MCF 10A (cell line): ENCODE measurements at regions not wholly inside any gene's neighbourhood (a gene's known extent, or its start where the extent isn't known, plus 50 kb on each side); places are given as distances from the start of the nearest gene placed in this dataset.

Experiments used
- BruUV-seq: library from RNA; stranded (reverse); fragments of 400-500 nt; replicated peaks from 2 replicates; lab custom pipeline; 2021; lab: Mats Ljungman, UMichigan
- CTCF ChIA-PET: fragments of 300-600 bp; sonication (Branson Sonifier 250); formaldehyde crosslinking; extraction: SDS; loops from one replicate; lab custom pipeline; 2021; ENCODE audit warnings: antibody characterized with exemption, inconsistent platforms; lab: Yijun Ruan, JAX
- POLR2A ChIA-PET: fragments of 300-600, 350-650 bp; sonication (Branson Sonifier 250); formaldehyde crosslinking; extraction: SDS; loops from one replicate; lab custom pipeline; 2020; ENCODE audit warnings: antibody characterized with exemption, inconsistent platforms; lab: Yijun Ruan, JAX
- DNase-seq: peaks from one replicate; pipeline ENCODE4 v3.0.0-alpha.2; 2018; ENCODE audit not compliant: unreplicated experiment
- H3K27ac Mint-ChIP-seq: one replicate; pipeline ENCODE4 v1.8.0; 2022; ENCODE audit warnings: mild to moderate bottlenecking, low read depth, mixed read lengths; ENCODE audit not compliant: unreplicated experiment
- H3K27me3 Mint-ChIP-seq: one replicate; pipeline ENCODE4 v1.8.0; 2022; ENCODE audit warnings: mixed read lengths; ENCODE audit not compliant: insufficient read depth, unreplicated experiment
- H3K36me3 Mint-ChIP-seq: one replicate; pipeline ENCODE4 v1.8.0; 2022; ENCODE audit warnings: mild to moderate bottlenecking, moderate library complexity, mixed read lengths; ENCODE audit not compliant: insufficient read depth, unreplicated experiment
- H3K4me1 Mint-ChIP-seq: one replicate; pipeline ENCODE4 v1.8.0; 2022; ENCODE audit warnings: mixed read lengths; ENCODE audit not compliant: insufficient read depth, unreplicated experiment
- H3K4me3 Mint-ChIP-seq: one replicate; pipeline ENCODE4 v1.8.0; 2022; ENCODE audit warnings: mild to moderate bottlenecking, moderate library complexity, mixed read lengths; ENCODE audit not compliant: unreplicated experiment
- H3K9me3 Mint-ChIP-seq: one replicate; pipeline ENCODE4 v1.8.0; 2022; ENCODE audit warnings: mixed read lengths; ENCODE audit not compliant: unreplicated experiment
- CTCF ChIP-seq: fragments of 200-600 bp; IDR thresholded peaks from one replicate; pipeline ENCODE4 v1.8.0; 2022; ENCODE audit warnings: antibody characterized with exemption, mild to moderate bottlenecking; ENCODE audit not compliant: unreplicated experiment
- intact Hi-C: fragments of 100-400 bp; cut with micrococcal nuclease; formaldehyde crosslinking; loops from 2 replicates; pipeline ENCODE4 v1.14.1; 2022

GRCh38 chr3:76656531-76657070, 383.3 kb upstream of the ROBO2 start:
- intact Hi-C loops, result no loop called here
- TF ChIP-seq CTCF, result no peak
- peaks cover 56% of the 10 kb centered on the region for H3K27me3 Mint-ChIP-seq
- H3K9me3 Mint-ChIP-seq, result no peaks in the 10 kb centered on the region
- H3K36me3 Mint-ChIP-seq, result no peaks in the 10 kb centered on the region
- H3K27ac Mint-ChIP-seq, result no peak overlapping the region
- BruUV-seq, result no TSS peak
- no peak overlapping the region for H3K4me3 Mint-ChIP-seq
- ChIA-PET POLR2A (interaction anchor here (0.7 kb wide), 1 partner anchor 9 kb away, joined by 3 read pairs; no protein-coding TSS in a partner anchor), CTCF (no interaction called here)
- no peak for DNase-seq
- H3K4me1 Mint-ChIP-seq, result no peaks in the 10 kb centered on the region

- ChIA-PET CTCF (no interaction called here), POLR2A (no interaction called here)
- Mint-ChIP-seq H3K27ac (no peak overlapping the region), H3K27me3 (peaks cover 62% of the 10 kb centered on the region), H3K36me3 (no peaks in the 10 kb centered on the region), H3K4me3 (no peak overlapping the region), H3K9me3 (no peaks in the 10 kb centered on the region), H3K4me1 (no peaks in the 10 kb centered on the region)
- BruUV-seq, result no TSS peak
- no peak for TF ChIP-seq CTCF
- intact Hi-C loops, result no loop called here
- no peak for DNase-seq
Observed at GRCh38 chr3:76657909-76658308, 382.0 kb upstream of the ROBO2 start.

DNA sequence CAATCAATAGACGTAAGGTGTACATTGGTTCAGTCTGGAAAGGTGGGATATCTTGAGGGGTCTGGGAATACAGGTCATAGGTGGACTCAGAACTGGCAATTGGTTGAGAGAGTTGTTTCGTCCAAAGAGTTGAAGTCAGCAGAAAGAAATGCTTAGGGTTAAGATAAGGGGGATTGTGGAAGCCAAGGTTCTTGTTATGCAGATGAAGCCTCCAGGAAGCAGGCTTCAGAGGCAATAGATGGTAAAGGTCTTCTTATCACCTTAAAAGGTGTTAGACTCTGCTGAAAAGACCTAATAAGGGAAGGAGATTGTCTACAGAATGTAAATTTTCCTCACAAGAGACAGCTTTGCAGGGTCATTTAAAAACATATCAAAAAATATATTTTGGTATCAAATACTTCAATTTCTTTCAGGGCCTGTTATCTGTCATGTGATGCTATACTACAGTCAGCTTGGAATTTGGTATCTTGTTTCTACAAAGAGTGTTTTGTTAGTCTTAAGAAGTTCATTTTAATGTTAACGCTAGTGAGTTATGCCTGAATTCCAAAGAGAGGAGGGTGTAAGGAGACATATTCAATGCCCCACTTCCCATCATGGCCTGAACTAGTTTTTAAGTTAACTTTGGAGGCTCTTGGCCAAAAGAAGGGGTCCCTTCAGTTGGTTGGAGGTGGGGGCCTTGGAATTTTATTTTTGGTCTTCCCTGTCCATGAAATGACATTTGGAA, 378.2 kb upstream of the ROBO2 start:
- Mint-ChIP-seq H3K27me3 (peaks cover 59% of the 10 kb centered on the region), H3K4me1 (no peaks in the 10 kb centered on the region), H3K9me3 (no peaks in the 10 kb centered on the region), H3K4me3 (no peak overlapping the region), H3K27ac (no peak overlapping the region), H3K36me3 (no peaks in the 10 kb centered on the region)
- no peak for TF ChIP-seq CTCF
- CTCF ChIA-PET, result no interaction called here
- POLR2A ChIA-PET, result no interaction called here
- intact Hi-C loops, result no loop called here
- no TSS peak for BruUV-seq
- DNase-seq, result no peak

- H3K27me3 Mint-ChIP-seq, result peaks cover 64% of the 10 kb centered on the region
- no peak for DNase-seq
- no peak overlapping the region for H3K27ac Mint-ChIP-seq
- no peaks in the 10 kb centered on the region for H3K4me1 Mint-ChIP-seq
- H3K36me3 Mint-ChIP-seq, result no peaks in the 10 kb centered on the region
- intact Hi-C loops, result no loop called here
- POLR2A ChIA-PET, result interaction anchor here (0.6 kb wide), 1 partner anchor 9 kb away, joined by 3 read pairs; no protein-coding TSS in a partner anchor
- CTCF ChIA-PET, result interaction anchor here (0.7 kb wide), 1 partner anchor 79 kb away, joined by 3 read pairs; no protein-coding TSS in a partner anchor
- H3K4me3 Mint-ChIP-seq, result no peak overlapping the region
- TF ChIP-seq CTCF, result no peak
- no TSS peak for BruUV-seq
- H3K9me3 Mint-ChIP-seq, result no peaks in the 10 kb centered on the region
Observed at GRCh38 chr3:76664816-76665215, 375.1 kb upstream of the ROBO2 start.
